ENCODE measurements at regions not wholly inside any gene's neighbourhood (a gene's known extent, or its start where the extent isn't known, plus 50 kb on each side); places are given as distances from the start of the nearest gene placed in this dataset.

GRCh38 chr16:14004729-14005315 lies 66.3 kb upstream of the MRTFB start:
- TF ChIP-seq POLR2AphosphoS5 (IDR thresholded peaks at IDR 0.05) (no peak), CTCF (IDR thresholded peaks at IDR 0.05) (no peak), POLR2A (IDR thresholded peaks at IDR 0.05) (no peak), EP300 (IDR thresholded peaks at IDR 0.05) (no peak)
